SU-DHL-6 (cell line): ENCODE measurements at regions not wholly inside any gene's neighbourhood (a gene's known extent, or its start where the extent isn't known, plus 50 kb on each side); places are given as distances from the start of the nearest gene placed in this dataset.

Source experiments
- H2AFZ ChIP-seq: fragments of 200-600 bp; sonication (generic); 2 replicates; pipeline ENCODE4 v1.6.1; 2014; ENCODE audit warnings: low read depth, mild to moderate bottlenecking, moderate library complexity, mixed read lengths, antibody characterized with exemption, low read length; ENCODE audit not compliant: severe bottlenecking
- H3F3A ChIP-seq: fragments of 200-600 bp; shearing (Covaris generic); 2 replicates; pipeline ENCODE4 v1.6.0; 2016; ENCODE audit warnings: antibody characterized with exemption, mild to moderate bottlenecking; ENCODE audit not compliant: insufficient read depth
- H3K27ac ChIP-seq: fragments of 200-600 bp; sonication (generic); 2 replicates; pipeline ENCODE4 v1.5.1; 2016; ENCODE audit warnings: low read depth, mild to moderate bottlenecking, low read length, moderate library complexity, mixed read lengths
- H3K27me3 ChIP-seq: fragments of 200-600 bp; sonication (generic), shearing (Covaris generic); 2 replicates; pipeline ENCODE4 v1.6.0; 2014; ENCODE audit warnings: mild to moderate bottlenecking, low read length
- H3K36me3 ChIP-seq: fragments of 200-600 bp; sonication (generic); 2 replicates; pipeline ENCODE4 v1.6.1; 2014; ENCODE audit warnings: mild to moderate bottlenecking, low read length, mixed read lengths
- H3K4me2 ChIP-seq: fragments of 300-600, 200-600 bp; shearing (Covaris generic), sonication (generic); 2 replicates; pipeline ENCODE4 v1.6.0; 2014; ENCODE audit warnings: low read length, low read depth, mild to moderate bottlenecking; ENCODE audit not compliant: poor library complexity, severe bottlenecking
- H3K4me3 ChIP-seq: fragments of 200-600 bp; sonication (generic); 2 replicates; pipeline ENCODE4 v1.5.1; 2014; ENCODE audit warnings: antibody characterized with exemption, low read length, mild to moderate bottlenecking, mixed read lengths; ENCODE audit not compliant: insufficient read depth, poor library complexity, severe bottlenecking
- H3K79me2 ChIP-seq: fragments of 200-600 bp; sonication (generic); 2 replicates; pipeline ENCODE4 v1.6.1; 2014; ENCODE audit warnings: mild to moderate bottlenecking, low read length, moderate library complexity; ENCODE audit not compliant: insufficient read depth
- H3K9ac ChIP-seq: fragments of 200-600 bp; sonication (generic); 2 replicates; pipeline ENCODE4 v1.7.0; 2014; ENCODE audit warnings: mild to moderate bottlenecking, low read length
- H3K9me2 ChIP-seq: fragments of 200-600 bp; sonication (generic); replicated peaks from 2 replicates; pipeline ENCODE4 v1.6.1; 2014; ENCODE audit warnings: low read length; ENCODE audit not compliant: insufficient read depth
- H3K9me3 ChIP-seq: fragments of 200-600 bp; sonication (generic); 2 replicates; pipeline ENCODE4 v1.6.1; 2014; ENCODE audit warnings: low read length, mixed read lengths; ENCODE audit not compliant: insufficient read depth
- H4K20me1 ChIP-seq: fragments of 200-600 bp; sonication (generic); 2 replicates; pipeline ENCODE4 v1.6.1; 2014; ENCODE audit warnings: low read depth, mild to moderate bottlenecking, antibody characterized with exemption, low read length, moderate library complexity, mixed read lengths
- EZH2phosphoT487 ChIP-seq: fragments of 200-600 bp; sonication (generic), shearing (Covaris generic); conservative IDR thresholded peaks from 2 replicates; pipeline ENCODE4 v1.6.1; 2018; ENCODE audit warnings: mild to moderate bottlenecking, antibody characterized with exemption, low read length, moderate library complexity, mixed read lengths
- TF ChIP-seq, protein P1 (sequence below): fragments of 200-600 bp; sonication (generic); IDR thresholded peaks from one replicate; pipeline ENCODE4 v1.5.1; 2017; ENCODE audit warnings: antibody characterized with exemption, mild to moderate bottlenecking, low read length, moderate library complexity; ENCODE audit not compliant: insufficient read depth, poor library complexity, severe bottlenecking

DNA sequence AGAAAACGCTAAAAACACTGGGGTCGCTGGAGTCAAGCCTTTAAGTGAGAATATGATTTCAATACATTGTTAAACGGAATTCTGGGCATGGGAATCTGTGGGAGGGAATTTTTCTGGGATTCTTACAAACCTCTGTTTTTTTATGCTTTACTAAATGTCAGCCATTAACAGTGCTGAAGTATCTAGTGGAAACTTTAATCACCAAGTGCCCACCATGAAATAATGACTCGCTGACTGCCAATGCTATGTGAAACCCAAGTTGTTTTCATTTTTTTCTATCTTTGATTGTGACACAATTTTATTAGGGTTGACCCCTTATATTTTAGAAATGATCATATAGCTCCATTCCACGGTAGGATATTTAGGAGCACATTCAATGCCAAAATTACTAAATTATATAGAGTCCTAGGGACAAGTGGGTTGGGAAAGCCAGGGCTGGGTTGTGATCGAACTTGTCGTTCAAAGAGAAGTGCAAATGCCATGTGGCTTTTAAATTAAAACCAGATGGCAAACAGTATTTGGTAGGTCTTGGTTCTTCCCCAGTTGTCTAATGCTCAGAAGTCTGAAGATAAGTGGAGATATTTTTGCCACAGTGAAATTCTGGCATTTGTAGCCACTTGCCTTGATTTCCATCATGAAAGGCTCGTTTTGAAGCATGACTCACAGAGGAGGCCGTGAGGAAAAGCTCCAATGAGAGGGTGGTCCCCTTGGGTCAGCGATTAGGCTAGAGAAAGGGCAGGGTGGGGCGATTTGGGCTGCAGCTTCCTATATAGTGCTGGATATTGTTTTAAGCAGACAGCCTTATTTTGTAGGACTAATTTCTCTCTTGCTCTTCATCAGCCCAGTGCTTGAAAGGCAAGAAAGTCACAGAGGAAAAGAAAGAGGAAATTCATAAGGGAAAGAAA lies 254.4 kb upstream of the JAG1 start:
- H3K79me2 ChIP-seq: no peaks in the 10 kb centered on the region
- no peaks in the 10 kb centered on the region for H3K9me3 ChIP-seq
- no peaks in the 10 kb centered on the region for H3K36me3 ChIP-seq
- H3K27ac ChIP-seq: no peak overlapping the region
- no peaks in the 10 kb centered on the region for H3F3A ChIP-seq
- no peak overlapping the region for H3K9ac ChIP-seq
- no peaks in the 10 kb centered on the region for H3K9me2 ChIP-seq
- H3K4me2 ChIP-seq: no peak overlapping the region
- no peaks in the 10 kb centered on the region for H4K20me1 ChIP-seq
- no peak overlapping the region for H2AFZ ChIP-seq
- H3K4me3 ChIP-seq: no peak overlapping the region
- H3K27me3 ChIP-seq: no peaks in the 10 kb centered on the region; the same call in 1 of the 2 replicates
- TF ChIP-seq, protein P1, sequence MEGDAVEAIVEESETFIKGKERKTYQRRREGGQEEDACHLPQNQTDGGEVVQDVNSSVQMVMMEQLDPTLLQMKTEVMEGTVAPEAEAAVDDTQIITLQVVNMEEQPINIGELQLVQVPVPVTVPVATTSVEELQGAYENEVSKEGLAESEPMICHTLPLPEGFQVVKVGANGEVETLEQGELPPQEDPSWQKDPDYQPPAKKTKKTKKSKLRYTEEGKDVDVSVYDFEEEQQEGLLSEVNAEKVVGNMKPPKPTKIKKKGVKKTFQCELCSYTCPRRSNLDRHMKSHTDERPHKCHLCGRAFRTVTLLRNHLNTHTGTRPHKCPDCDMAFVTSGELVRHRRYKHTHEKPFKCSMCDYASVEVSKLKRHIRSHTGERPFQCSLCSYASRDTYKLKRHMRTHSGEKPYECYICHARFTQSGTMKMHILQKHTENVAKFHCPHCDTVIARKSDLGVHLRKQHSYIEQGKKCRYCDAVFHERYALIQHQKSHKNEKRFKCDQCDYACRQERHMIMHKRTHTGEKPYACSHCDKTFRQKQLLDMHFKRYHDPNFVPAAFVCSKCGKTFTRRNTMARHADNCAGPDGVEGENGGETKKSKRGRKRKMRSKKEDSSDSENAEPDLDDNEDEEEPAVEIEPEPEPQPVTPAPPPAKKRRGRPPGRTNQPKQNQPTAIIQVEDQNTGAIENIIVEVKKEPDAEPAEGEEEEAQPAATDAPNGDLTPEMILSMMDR: no peak
- TF ChIP-seq EZH2phosphoT487: no peak

DNA sequence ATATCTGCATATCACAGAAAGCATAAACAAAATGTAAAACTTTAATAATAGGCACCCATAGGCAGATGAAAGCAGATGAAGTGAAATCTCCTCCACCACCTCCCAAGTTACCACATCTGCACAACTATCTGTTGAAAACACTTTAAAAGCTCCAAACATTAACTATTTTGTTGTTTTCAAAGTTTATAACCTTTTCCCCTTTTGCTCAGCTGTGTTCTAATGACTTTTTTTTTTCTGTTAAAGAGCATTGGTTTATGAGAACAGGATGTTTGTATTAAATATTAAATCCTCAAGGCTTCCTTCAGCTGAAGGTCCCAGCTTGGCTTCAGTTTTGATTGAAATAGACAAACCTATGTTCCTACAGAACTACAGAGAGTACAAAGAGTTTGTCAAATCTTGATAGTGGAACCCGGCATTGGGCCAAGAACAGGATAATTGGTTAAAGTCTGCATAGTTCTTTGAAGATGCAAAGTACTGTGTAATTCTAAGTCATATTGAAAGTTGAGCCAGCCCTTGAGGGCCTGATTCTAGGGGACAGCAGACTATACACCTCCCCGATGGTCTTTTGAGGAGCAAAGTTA lies 255.1 kb upstream of the JAG1 start:
- H3K79me2 ChIP-seq: no peaks in the 10 kb centered on the region
- H3K4me2 ChIP-seq: no peak overlapping the region
- no peaks in the 10 kb centered on the region; the same call in 1 of the 2 replicates for H3K27me3 ChIP-seq
- H3K36me3 ChIP-seq: no peaks in the 10 kb centered on the region
- no peak overlapping the region for H3K9ac ChIP-seq
- H3K4me3 ChIP-seq: no peak overlapping the region
- no peak overlapping the region for H3K27ac ChIP-seq
- no peaks in the 10 kb centered on the region for H3K9me3 ChIP-seq
- no peak overlapping the region for H2AFZ ChIP-seq
- no peaks in the 10 kb centered on the region for H4K20me1 ChIP-seq
- TF ChIP-seq, protein P1: no peak
- no peak for TF ChIP-seq EZH2phosphoT487
- no peaks in the 10 kb centered on the region for H3F3A ChIP-seq
- no peaks in the 10 kb centered on the region for H3K9me2 ChIP-seq

DNA sequence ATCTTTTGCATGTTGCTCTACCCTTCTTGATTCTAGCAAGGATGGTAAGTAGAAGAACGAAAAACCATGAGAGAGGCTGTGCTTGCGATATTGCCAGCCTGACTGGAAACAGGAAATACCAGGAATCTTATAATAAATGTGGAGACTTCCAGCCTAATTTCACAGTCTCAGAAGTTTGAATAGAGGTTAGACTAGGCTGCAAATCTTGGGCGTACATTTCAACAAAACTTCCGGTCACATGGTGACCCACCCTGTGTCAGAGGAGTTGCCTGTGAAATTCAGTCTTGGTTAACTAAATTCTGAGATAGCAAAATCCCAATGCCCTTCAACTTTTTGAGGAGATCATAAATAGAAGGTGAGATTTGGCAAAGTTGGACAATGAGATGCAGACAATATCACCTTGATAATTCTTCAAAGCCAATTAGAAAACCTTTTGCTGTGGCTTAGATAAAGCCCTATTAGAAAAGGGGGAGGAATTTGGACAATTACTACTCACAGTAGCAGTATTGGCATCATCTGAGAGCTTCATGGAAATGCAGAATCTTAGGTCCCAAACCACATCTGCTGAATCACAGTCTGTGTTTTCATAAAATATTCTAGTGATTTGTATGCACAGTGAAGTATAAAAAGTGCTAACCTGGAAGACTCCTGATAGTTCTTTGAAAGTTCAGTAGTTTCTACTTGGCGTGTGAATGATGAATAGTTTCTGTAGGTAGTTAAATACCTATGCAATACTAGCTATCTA lies 262.0 kb upstream of the JAG1 start:
- H3K4me3 ChIP-seq: no peak overlapping the region
- no peak overlapping the region for H2AFZ ChIP-seq
- TF ChIP-seq, protein P1: no peak
- TF ChIP-seq EZH2phosphoT487: no peak

More for the DNA sequence above, 262.0 kb upstream of the JAG1 start:
- Histone ChIP-seq H4K20me1 (no peaks in the 10 kb centered on the region), H3K27me3 (no peaks in the 10 kb centered on the region), H3K4me2 (no peak overlapping the region), H3K36me3 (no peaks in the 10 kb centered on the region), H3K79me2 (no peaks in the 10 kb centered on the region), H3K27ac (no peak overlapping the region), H3K9ac (no peak overlapping the region), H3K9me2 (no peaks in the 10 kb centered on the region), H3F3A (no peaks in the 10 kb centered on the region), H3K9me3 (no peaks in the 10 kb centered on the region)
